ENCODE measurements at regions not wholly inside any gene's neighbourhood (a gene's known extent, or its start where the extent isn't known, plus 50 kb on each side); places are given as distances from the start of the nearest gene placed in this dataset.

DNA sequence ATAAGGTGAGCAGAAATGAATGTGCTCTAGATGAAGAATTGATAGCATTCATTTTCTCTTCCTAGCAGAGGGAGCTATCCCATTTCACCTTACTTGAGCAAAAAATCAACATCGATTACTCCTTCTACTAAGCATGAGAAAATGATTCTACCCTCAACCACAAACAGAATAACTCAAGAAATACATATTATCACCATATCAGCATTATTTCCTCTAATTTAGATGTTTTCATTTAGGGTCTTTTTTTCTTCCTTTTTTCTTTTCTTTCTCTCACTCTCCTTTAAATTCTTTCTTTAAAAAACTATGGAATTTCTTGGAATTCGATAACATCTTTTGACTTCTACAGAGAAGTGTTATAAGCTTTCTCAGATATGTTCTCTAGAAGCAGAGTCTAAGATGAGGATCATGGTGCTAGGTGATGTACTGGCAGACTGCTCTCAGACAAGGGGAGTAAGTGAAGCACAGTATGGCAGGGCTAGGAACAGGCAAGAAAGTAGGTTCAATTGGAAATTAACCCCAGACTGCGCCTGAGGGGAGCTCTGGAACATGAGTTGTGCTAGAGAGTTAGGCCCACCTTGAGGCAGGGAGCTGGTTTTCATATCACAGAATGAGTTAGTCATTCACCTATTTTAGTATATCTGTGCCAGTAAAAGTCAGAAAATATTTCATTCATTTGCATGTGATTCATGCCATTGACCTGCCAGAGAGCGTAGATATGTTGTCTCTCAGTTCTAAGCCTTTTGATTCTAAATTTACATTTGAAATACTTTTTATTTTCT is 279.2 kb upstream of the KCNH8 start:
- Histone ChIP-seq H3K79me1 (ENCODE audit: insufficient read depth, low read depth, low read length, poor library complexity, severe bottlenecking) (no peaks in the 10 kb centered on the region), H4K8ac (replicated peaks; ENCODE audit: insufficient read length, low read depth, low read length) (no peak overlapping the region), H3K27ac (ENCODE audit: insufficient read length, low read depth, low read length) (no peak overlapping the region), H3K23me2 (ENCODE audit: insufficient read length, low read depth, low read length, poor library complexity, severe bottlenecking) (no peaks in the 10 kb centered on the region), H3K18ac (ENCODE audit: insufficient read length, low read depth, low read length) (no peak overlapping the region), H3K9ac (ENCODE audit: extremely low read depth, insufficient read length, low read length) (no peak overlapping the region), H2AFZ (ENCODE audit: low read length) (no peak overlapping the region), H3K4me1 (ENCODE audit: insufficient read depth, low read length) (no peaks in the 10 kb centered on the region), H2BK12ac (ENCODE audit: insufficient read length, low read depth, low read length) (no peak overlapping the region), H3K14ac (ENCODE audit: insufficient read depth, low read length) (no peak overlapping the region), H3K56ac (ENCODE audit: insufficient read length, low read depth, low read length) (no peak overlapping the region), H3T11ph (ENCODE audit: low read length) (no peak overlapping the region), H2BK15ac (ENCODE audit: low read depth, low read length) (no peak overlapping the region), H4K20me1 (ENCODE audit: control insufficient read depth, insufficient read depth, insufficient read length) (no peaks in the 10 kb centered on the region), H3K23ac (ENCODE audit: insufficient read length, low read depth, low read length) (no peak overlapping the region), H2BK120ac (ENCODE audit: low read depth, low read length, poor library complexity, severe bottlenecking) (no peak overlapping the region), H3K9me3 (ENCODE audit: control insufficient read depth, low read depth, low read length) (no peaks in the 10 kb centered on the region), H3K4ac (ENCODE audit: low read depth, low read length) (no peak overlapping the region), H4K5ac (ENCODE audit: insufficient read length, low read depth, low read length) (no peak overlapping the region), H2BK5ac (ENCODE audit: insufficient read length, low read length) (no peak overlapping the region), H3K27me3 (ENCODE audit: insufficient read depth, low read length) (no peaks in the 10 kb centered on the region), H4K91ac (ENCODE audit: insufficient read length, low read depth, low read length) (no peak overlapping the region), H3K4me2 (ENCODE audit: insufficient read depth, insufficient read length, low read length) (no peak overlapping the region), H2AK5ac (ENCODE audit: insufficient read length, low read length) (no peak overlapping the region), H2BK20ac (ENCODE audit: low read depth, low read length, poor library complexity, severe bottlenecking) (no peak overlapping the region), H3K79me2 (ENCODE audit: insufficient read depth, low read length) (no peaks in the 10 kb centered on the region)
- Mint-ChIP-seq H3K36me3 (ENCODE audit: insufficient read depth in 1 of 3, low read depth in 3 of 3) (no peaks in the 10 kb centered on the region), H3K4me3 (no peak overlapping the region), H3K9me3 (no peaks in the 10 kb centered on the region; a peak in 1 of 5 replicates), H3K27me3 (ENCODE audit: low read depth) (no peaks in the 10 kb centered on the region), H3K4me1 (0 out of 4 replicates have a peak, but pooled peaks cover 0 to 4% of the 10 kb centered on the region in 2 experiments), H3K27ac (no peak overlapping the region; a peak in 1 of 7 replicates)
- WGBS (ENCODE audit: extremely low coverage, insufficient read length, low lambda C conversion rate): no CpG with 5 or more reads among the region's 4 CpGs
- no peak for DNase-seq
- TF ChIP-seq, protein P1, sequence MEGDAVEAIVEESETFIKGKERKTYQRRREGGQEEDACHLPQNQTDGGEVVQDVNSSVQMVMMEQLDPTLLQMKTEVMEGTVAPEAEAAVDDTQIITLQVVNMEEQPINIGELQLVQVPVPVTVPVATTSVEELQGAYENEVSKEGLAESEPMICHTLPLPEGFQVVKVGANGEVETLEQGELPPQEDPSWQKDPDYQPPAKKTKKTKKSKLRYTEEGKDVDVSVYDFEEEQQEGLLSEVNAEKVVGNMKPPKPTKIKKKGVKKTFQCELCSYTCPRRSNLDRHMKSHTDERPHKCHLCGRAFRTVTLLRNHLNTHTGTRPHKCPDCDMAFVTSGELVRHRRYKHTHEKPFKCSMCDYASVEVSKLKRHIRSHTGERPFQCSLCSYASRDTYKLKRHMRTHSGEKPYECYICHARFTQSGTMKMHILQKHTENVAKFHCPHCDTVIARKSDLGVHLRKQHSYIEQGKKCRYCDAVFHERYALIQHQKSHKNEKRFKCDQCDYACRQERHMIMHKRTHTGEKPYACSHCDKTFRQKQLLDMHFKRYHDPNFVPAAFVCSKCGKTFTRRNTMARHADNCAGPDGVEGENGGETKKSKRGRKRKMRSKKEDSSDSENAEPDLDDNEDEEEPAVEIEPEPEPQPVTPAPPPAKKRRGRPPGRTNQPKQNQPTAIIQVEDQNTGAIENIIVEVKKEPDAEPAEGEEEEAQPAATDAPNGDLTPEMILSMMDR (conservative IDR thresholded peaks at IDR 0.05): no peak
